Subcutaneous abdominal adipose tissue (tissue), 5 donors: ENCODE measurements at regions not wholly inside any gene's neighbourhood (a gene's known extent, or its start where the extent isn't known, plus 50 kb on each side); places are given as distances from the start of the nearest gene placed in this dataset.

Experiments used
- H3K27ac ChIP-seq: one replicate; pipeline ENCODE4 v1.7.0; 2013; ENCODE audit warnings: low read depth, mild to moderate bottlenecking, inconsistent platforms, low read length, moderate library complexity
- H3K27me3 ChIP-seq, 5 donors: one replicate each; pipeline ENCODE4 v1.7.0; 2013; ENCODE audit warnings: low read length in 5 of 5, inconsistent platforms in 1 of 5; ENCODE audit not compliant: control insufficient read depth in 5 of 5, insufficient read depth in 4 of 5
- H3K36me3 ChIP-seq, 5 donors: one replicate each; pipeline ENCODE4 v1.7.0; 2013; ENCODE audit warnings: low read length in 5 of 5; ENCODE audit not compliant: control insufficient read depth in 5 of 5, insufficient read depth in 5 of 5
- H3K4me1 ChIP-seq, 5 donors: one replicate each; pipeline ENCODE4 v1.7.0; 2013; ENCODE audit warnings: low read length in 5 of 5, mild to moderate bottlenecking in 3 of 5, moderate library complexity in 1 of 5; ENCODE audit not compliant: control insufficient read depth in 5 of 5, insufficient read depth in 5 of 5
- H3K4me3 ChIP-seq, 5 donors: one replicate each; pipeline ENCODE4 v1.7.0; 2013; ENCODE audit warnings: low read length in 5 of 5, low read depth in 1 of 5
- H3K9ac ChIP-seq, 5 donors: one replicate each; pipeline ENCODE4 v1.7.0; 2013; ENCODE audit warnings: low read length in 5 of 5, mild to moderate bottlenecking in 4 of 5, moderate library complexity in 3 of 5
- H3K9me3 ChIP-seq, 5 donors: one replicate each; pipeline ENCODE4 v1.7.0; 2013; ENCODE audit warnings: low read length in 5 of 5; ENCODE audit not compliant: control insufficient read depth in 5 of 5
- donor health status: healthy.
- donor health status: healthy.
- donor health status: healthy.
- donor health status: healthy.
- donor health status: healthy.

- Histone ChIP-seq H3K36me3 (no peaks in the 10 kb centered on the region), H3K9ac (peak overlapping the region in 2 of 5 donors; percentile 20 to 33), H3K4me1 (peaks cover 0 to 29% (median 13%) of the 10 kb centered on the region in 5 donors), H3K9me3 (no peaks in the 10 kb centered on the region), H3K27ac (peak overlapping the region; percentile 77), H3K4me3 (no peak overlapping the region), H3K27me3 (no peaks in the 10 kb centered on the region)
Observed at GRCh38 chr7:25807086-25807611, 344.8 kb upstream of the NFE2L3 start.

DNA sequence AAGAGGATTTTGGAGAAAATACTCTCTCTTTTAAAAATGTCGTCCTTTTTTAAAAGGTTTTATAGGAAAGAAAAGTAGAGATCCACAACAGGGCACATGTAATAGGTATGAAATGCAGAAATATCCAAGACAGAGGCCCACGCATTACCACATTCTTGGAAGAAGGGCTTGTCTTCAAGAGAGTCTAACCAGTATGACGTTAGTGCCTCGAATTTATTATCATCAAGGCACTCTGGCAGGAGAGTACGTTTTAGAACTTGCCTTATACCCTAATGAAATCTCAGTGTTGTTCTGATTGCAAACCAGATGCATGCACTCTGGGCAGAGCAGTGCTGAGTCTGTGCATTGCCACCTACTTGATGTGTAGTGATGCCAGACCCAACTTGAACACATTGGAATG, 342.6 kb upstream of the NFE2L3 start:
- Histone ChIP-seq H3K27me3 (no peaks in the 10 kb centered on the region), H3K4me1 (peaks cover 0 to 29% (median 13%) of the 10 kb centered on the region in 5 donors), H3K36me3 (no peaks in the 10 kb centered on the region), H3K4me3 (no peak overlapping the region), H3K27ac (no peak overlapping the region), H3K9ac (no peak overlapping the region), H3K9me3 (no peaks in the 10 kb centered on the region)

DNA sequence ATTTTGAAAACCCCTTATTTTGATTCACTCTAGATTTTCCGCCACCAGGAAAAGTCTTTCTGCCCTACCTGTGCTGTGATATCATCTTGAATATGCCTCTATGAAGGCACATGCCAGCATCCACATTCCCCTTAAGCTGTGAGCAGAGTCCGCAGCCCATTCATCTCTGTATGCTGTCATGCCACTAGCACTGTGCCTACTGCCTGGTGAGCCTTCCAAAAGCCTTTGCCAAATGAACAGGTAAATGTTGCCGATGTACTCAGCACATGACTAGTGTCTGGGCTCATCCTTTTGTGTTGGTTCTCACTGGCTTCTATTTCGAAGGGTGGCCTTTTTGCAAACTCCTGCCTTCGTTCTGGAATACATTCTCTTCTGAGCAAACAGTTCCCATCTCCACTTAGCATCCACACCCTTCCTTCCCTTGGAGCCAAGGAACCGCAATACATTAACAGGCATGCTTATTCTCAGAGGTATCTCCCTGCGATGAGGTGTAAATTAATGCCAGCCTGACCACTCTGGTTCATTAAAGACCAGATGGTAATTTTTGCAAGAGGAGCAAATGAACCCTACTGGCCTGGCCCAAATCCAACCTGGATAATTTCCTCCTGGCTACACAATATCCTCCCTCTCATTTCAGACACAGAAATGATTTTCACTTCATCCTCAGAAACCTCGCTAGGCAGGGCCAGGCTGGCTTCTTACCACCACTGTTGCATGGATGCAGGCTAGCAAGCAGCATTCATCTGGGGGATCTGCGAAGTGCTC, 339.7 kb upstream of the NFE2L3 start:
- Histone ChIP-seq H3K9ac (no peak overlapping the region), H3K36me3 (no peaks in the 10 kb centered on the region), H3K27me3 (no peaks in the 10 kb centered on the region), H3K9me3 (no peaks in the 10 kb centered on the region), H3K4me3 (no peak overlapping the region), H3K27ac (no peak overlapping the region), H3K4me1 (peaks cover 0 to 18% (median 4%) of the 10 kb centered on the region in 5 donors)

- Histone ChIP-seq H3K36me3 (no peaks in the 10 kb centered on the region), H3K9ac (no peak overlapping the region), H3K9me3 (no peaks in the 10 kb centered on the region), H3K4me1 (peaks cover 0 to 8% (median 0%) of the 10 kb centered on the region in 5 donors), H3K4me3 (no peak overlapping the region), H3K27ac (no peak overlapping the region), H3K27me3 (no peaks in the 10 kb centered on the region)
Observed at GRCh38 chr7:25813381-25813780, 338.6 kb upstream of the NFE2L3 start.

DNA sequence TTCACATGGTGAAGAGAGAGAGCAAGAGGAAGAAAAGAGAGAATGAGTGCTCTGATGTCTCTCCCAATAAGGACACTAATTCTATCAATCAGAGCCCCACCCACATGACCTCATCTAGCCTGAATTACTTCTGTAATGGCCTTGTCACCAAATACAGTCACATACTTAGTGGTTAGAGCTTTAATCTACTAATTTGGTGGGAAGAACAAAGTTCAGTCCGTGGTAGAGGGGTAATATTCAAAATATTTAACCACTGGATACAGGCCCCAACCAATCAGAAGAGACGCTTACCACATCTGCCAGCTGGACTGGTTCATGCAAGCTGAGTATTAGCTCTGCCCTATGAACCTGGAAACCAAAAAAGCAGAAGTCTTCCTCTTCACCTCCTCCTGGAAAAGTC, 336.3 kb upstream of the NFE2L3 start:
- no peaks in the 10 kb centered on the region for H3K4me1 ChIP-seq
- H3K27me3 ChIP-seq = no peaks in the 10 kb centered on the region
- no peaks in the 10 kb centered on the region for H3K36me3 ChIP-seq
- no peak overlapping the region for H3K4me3 ChIP-seq
- no peaks in the 10 kb centered on the region for H3K9me3 ChIP-seq
- H3K9ac ChIP-seq = no peak overlapping the region
- no peak overlapping the region for H3K27ac ChIP-seq

DNA sequence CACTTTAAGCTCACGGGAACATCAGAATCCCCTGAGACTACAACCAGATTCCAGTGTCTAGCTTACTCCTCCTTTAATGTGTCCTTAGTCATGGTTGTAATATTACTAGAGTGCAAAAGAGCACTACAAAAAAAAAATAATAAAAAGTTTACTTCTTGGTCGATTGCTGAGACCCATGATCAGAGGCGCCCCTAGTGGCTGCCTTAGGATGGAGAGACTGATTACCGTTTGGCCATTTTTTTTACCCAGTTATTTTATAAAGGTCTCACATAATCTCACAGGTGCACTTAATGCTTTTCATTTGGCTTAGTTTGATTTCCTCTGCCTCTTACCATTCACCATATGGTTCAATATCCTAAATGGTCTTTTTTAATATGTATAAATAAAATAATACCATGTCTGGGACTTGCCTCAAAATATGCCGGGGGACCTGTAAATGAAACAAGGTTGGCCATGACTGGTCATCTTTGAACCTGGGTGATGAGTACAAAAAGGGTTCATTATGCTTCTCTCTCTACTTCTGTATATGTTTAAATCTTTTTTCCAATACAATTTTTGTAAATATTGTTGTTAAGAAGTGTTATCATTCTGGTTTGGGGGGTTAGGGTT, 331.5 kb upstream of the NFE2L3 start:
- Histone ChIP-seq H3K27me3 (no peaks in the 10 kb centered on the region), H3K4me3 (no peak overlapping the region), H3K36me3 (no peaks in the 10 kb centered on the region), H3K9me3 (no peaks in the 10 kb centered on the region), H3K9ac (no peak overlapping the region), H3K27ac (no peak overlapping the region), H3K4me1 (no peaks in the 10 kb centered on the region)

DNA sequence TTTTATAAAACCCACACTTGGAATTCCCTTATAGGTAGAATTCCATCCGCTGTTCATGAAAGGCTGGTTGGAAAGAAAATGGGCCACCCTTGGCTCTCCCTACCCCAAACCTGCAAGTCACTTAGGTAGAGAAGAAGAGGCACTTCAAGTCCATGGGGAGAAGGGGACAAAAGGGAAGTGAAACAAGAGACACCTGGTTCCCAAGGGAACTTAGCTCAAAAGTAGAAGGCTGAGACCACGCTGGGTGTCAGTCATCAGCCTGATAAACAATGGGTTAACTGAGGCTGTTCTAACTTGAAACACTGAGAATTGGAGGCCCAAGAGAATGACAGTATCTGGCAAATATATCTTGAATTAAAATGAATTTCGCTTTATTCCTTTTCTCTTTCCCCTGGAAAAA, 330.8 kb upstream of the NFE2L3 start:
- Histone ChIP-seq H3K27ac (no peak overlapping the region), H3K4me3 (no peak overlapping the region), H3K27me3 (no peaks in the 10 kb centered on the region), H3K36me3 (no peaks in the 10 kb centered on the region), H3K4me1 (no peaks in the 10 kb centered on the region), H3K9ac (no peak overlapping the region), H3K9me3 (no peaks in the 10 kb centered on the region)

GRCh38 chr7:25822823-25823222, 329.2 kb upstream of the NFE2L3 start:
- Histone ChIP-seq H3K36me3 (no peaks in the 10 kb centered on the region), H3K4me1 (no peaks in the 10 kb centered on the region), H3K9ac (no peak overlapping the region), H3K27ac (no peak overlapping the region), H3K27me3 (no peaks in the 10 kb centered on the region), H3K4me3 (no peak overlapping the region), H3K9me3 (peaks cover 0 to 1% (median 0%) of the 10 kb centered on the region in 5 donors)

DNA sequence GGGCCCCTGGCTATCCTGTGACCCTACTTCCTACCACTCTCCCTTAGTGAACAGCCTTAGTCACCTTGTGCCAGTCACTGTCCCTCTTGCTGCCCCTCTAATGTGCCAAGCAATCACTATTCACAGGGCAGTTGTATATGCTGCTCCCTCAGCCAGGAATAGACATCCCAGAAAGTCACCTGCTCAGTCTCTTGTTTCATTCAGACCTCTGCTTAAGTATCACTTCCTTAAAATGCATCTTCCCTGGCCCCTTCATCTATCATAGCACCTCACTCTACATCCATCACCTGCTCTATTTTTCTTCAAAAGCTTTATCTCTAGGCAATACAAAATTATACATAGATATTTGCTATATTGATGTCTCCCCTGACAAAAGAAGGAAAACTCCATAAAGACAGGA, 328.4 kb upstream of the NFE2L3 start:
- H3K4me1 ChIP-seq = no peaks in the 10 kb centered on the region
- H3K27ac ChIP-seq = no peak overlapping the region
- H3K9ac ChIP-seq = no peak overlapping the region
- peaks cover 0 to 6% (median 0%) of the 10 kb centered on the region in 5 donors for H3K9me3 ChIP-seq
- no peak overlapping the region for H3K4me3 ChIP-seq
- H3K27me3 ChIP-seq = no peaks in the 10 kb centered on the region
- no peaks in the 10 kb centered on the region for H3K36me3 ChIP-seq

DNA sequence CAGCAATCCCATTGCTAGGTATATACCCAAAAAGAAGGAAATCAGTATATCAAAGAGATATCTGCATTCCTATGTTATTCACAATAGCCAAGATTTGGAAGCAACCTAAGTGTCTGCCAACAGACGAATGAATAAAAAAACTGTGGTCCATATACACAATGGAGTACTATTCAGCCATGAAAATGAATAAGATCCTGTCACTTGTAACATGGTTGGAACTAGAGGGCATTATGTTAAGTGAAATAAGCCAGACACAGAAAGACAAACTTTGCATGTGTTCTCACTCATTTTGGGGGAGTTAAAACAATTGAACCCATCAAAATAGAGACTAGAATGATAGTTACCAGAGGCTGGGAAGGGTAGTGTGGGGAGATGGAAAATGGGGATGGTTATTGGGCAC, 323.5 kb upstream of the NFE2L3 start:
- Histone ChIP-seq H3K4me1 (no peaks in the 10 kb centered on the region), H3K9ac (no peak overlapping the region), H3K4me3 (no peak overlapping the region), H3K27ac (no peak overlapping the region), H3K9me3 (peaks cover 0 to 6% (median 0%) of the 10 kb centered on the region in 5 donors), H3K36me3 (no peaks in the 10 kb centered on the region), H3K27me3 (no peaks in the 10 kb centered on the region)
